ENCODE measurements at regions not wholly inside any gene's neighbourhood (a gene's known extent, or its start where the extent isn't known, plus 50 kb on each side); places are given as distances from the start of the nearest gene placed in this dataset.

GRCh38 chr1:207245124-207245523 is 76.4 kb upstream of the CD55 start:
- TF ChIP-seq CTCF (conservative IDR thresholded peaks at IDR 0.05; ENCODE audit: low read depth, low read length) (no peak), RCOR1 (IDR thresholded peaks at IDR 0.05; ENCODE audit: insufficient replicate concordance, low read length) (no peak), FOS (IDR thresholded peaks at IDR 0.05; ENCODE audit: low read depth, low read length) (no peak), CEBPB (IDR thresholded peaks at IDR 0.05; ENCODE audit: low read depth, low read length) (no peak), RFX5 (IDR thresholded peaks at IDR 0.05; ENCODE audit: low read depth, low read length) (no peak), MAFK (IDR thresholded peaks at IDR 0.05; ENCODE audit: low read depth, low read length) (no peak), POLR2A (IDR thresholded peaks at IDR 0.05; ENCODE audit: low read depth, low read length) (no peak)
